H1 (cell line): ENCODE measurements at regions not wholly inside any gene's neighbourhood (a gene's known extent, or its start where the extent isn't known, plus 50 kb on each side); places are given as distances from the start of the nearest gene placed in this dataset.

Experiments
- CTCF ChIA-PET: fragments of 300-600 bp; sonication (Branson Sonifier 250); formaldehyde crosslinking; loops from one replicate; lab custom pipeline; 2021; ENCODE audit not compliant: partially characterized antibody; lab: Charles Lee
- POLR2A ChIA-PET: fragments of 300-600 bp; sonication (Branson Sonifier 250); formaldehyde crosslinking; loops from one replicate; lab custom pipeline; 2021; ENCODE audit warnings: inconsistent platforms; ENCODE audit not compliant: partially characterized antibody; lab: Charles Lee
- DNase-seq, 2 experiments: peaks; one replicate each; pipeline versions ENCODE4 v3.0.0 to v3.0.0-alpha.2; 2010 to 2022; ENCODE audit warnings: low spot score in 2 of 2, low read depth in 1 of 2, mixed read lengths in 1 of 2
- FAIRE-seq: peaks from 2 replicates; lab custom pipeline; 2011; peaks lifted over from hg19 to GRCh38; lab: Jason Lieb, UNC
- H2AFZ ChIP-seq: 2 replicates; pipeline ENCODE4 v1.8.1; 2012; ENCODE audit warnings: low read length, inconsistent platforms
- H2AK5ac ChIP-seq: 2 replicates; pipeline ENCODE4 v1.6.1; 2013; ENCODE audit warnings: low read depth, low read length
- H2BK120ac ChIP-seq: replicated peaks from 2 replicates; pipeline ENCODE3; 2013; ENCODE audit warnings: low read depth, low read length, inconsistent platforms
- H2BK12ac ChIP-seq: 2 replicates; pipeline ENCODE4 v1.6.1; 2013; ENCODE audit warnings: low read depth, low read length
- H2BK15ac ChIP-seq: 2 replicates; pipeline ENCODE4 v1.6.1; 2013; ENCODE audit warnings: low read length
- H2BK20ac ChIP-seq: 2 replicates; pipeline ENCODE4 v1.6.1; 2013; ENCODE audit warnings: low read length
- H2BK5ac ChIP-seq: 2 replicates; pipeline ENCODE4 v1.6.1; 2013; ENCODE audit warnings: low read depth, low read length
- H3K14ac ChIP-seq: 2 replicates; pipeline ENCODE4 v1.6.1; 2013; ENCODE audit warnings: inconsistent platforms; ENCODE audit not compliant: insufficient read length
- H3K18ac ChIP-seq: 2 replicates; pipeline ENCODE4 v1.6.1; 2013; ENCODE audit warnings: low read length; ENCODE audit errors: extremely low read depth
- H3K23ac ChIP-seq: 2 replicates; pipeline ENCODE4 v1.6.1; 2013; ENCODE audit warnings: inconsistent platforms; ENCODE audit not compliant: insufficient read length
- H3K23me2 ChIP-seq: 2 replicates; pipeline ENCODE4 v1.6.1; 2013; ENCODE audit warnings: low read depth, low read length
- H3K27ac ChIP-seq: 2 replicates; pipeline ENCODE4 v1.6.1; 2011; ENCODE audit warnings: low read depth, low read length, inconsistent platforms
- H3K27me3 ChIP-seq, 4 experiments: replicated peaks in 1 of 4; 1 replicate in 1 of 4; 2 replicates in 3 of 4; pipeline versions ENCODE4 v1.6.1 to v1.8.1; 2011 to 2013; ENCODE audit warnings: low read length in 3 of 4, mild to moderate bottlenecking in 3 of 4, inconsistent platforms in 2 of 4, mixed read lengths in 2 of 4, moderate library complexity in 1 of 4; ENCODE audit not compliant: control insufficient read depth in 3 of 4, insufficient read depth in 3 of 4; ENCODE audit errors: extremely low read depth in 1 of 4
- H3K36me3 ChIP-seq, 4 experiments: 2 replicates each; pipeline versions ENCODE4 v1.6.1 to v1.8.1; 2011 to 2013; ENCODE audit warnings: mild to moderate bottlenecking in 4 of 4, low read length in 3 of 4, moderate library complexity in 2 of 4, control low read depth in 1 of 4, inconsistent platforms in 1 of 4; ENCODE audit not compliant: insufficient read depth in 4 of 4, control insufficient read depth in 2 of 4
- H3K4ac ChIP-seq: replicated peaks from 2 replicates; pipeline ENCODE3; 2013; ENCODE audit warnings: low read length, low read depth, mixed read lengths, inconsistent platforms; ENCODE audit not compliant: insufficient read length
- H3K4me1 ChIP-seq, 4 experiments: replicated peaks in 1 of 4; 1 replicate in 1 of 4; 2 replicates in 3 of 4; pipeline versions ENCODE4 v1.6.1 to v1.8.1; 2011 to 2013; ENCODE audit warnings: low read length in 3 of 4, inconsistent platforms in 2 of 4, mixed read lengths in 1 of 4; ENCODE audit not compliant: insufficient read depth in 4 of 4, control insufficient read depth in 3 of 4
- H3K4me2 ChIP-seq, 2 experiments: 2 replicates each; pipeline versions ENCODE4 v1.6.1 to v1.8.1; 2011 to 2013; ENCODE audit warnings: low read depth in 2 of 2, low read length in 2 of 2, control low read depth in 1 of 2, inconsistent platforms in 1 of 2, mild to moderate bottlenecking in 1 of 2; ENCODE audit not compliant: insufficient read depth in 1 of 2
- H3K4me3 ChIP-seq, 4 experiments: fragments of 200-600, 300-600 bp in 1 of 4; sonication (generic), shearing (Covaris generic), sonication (Bioruptor Twin) in 1 of 4; 2 replicates each; pipeline versions ENCODE4 v1.5.1 to v1.8.1; 2011 to 2016; ENCODE audit warnings: low read length in 4 of 4, low read depth in 3 of 4, control low read depth in 2 of 4, inconsistent platforms in 2 of 4, mild to moderate bottlenecking in 2 of 4, mixed read lengths in 1 of 4, moderate library complexity in 1 of 4; ENCODE audit not compliant: insufficient read depth in 2 of 4; ENCODE audit errors: extremely low read depth in 1 of 4
- H3K56ac ChIP-seq: replicated peaks from 2 replicates; pipeline ENCODE3; 2013; ENCODE audit warnings: low read depth, mild to moderate bottlenecking, mixed read lengths, low read length, inconsistent platforms; ENCODE audit not compliant: insufficient read length
- H3K79me1 ChIP-seq: 2 replicates; pipeline ENCODE4 v1.6.1; 2013; ENCODE audit warnings: low read depth, low read length, control low read depth
- H3K79me2 ChIP-seq, 2 experiments: 2 replicates each; pipeline versions ENCODE4 v1.6.1 to v1.8.1; 2012 to 2013; ENCODE audit warnings: low read length in 2 of 2, mild to moderate bottlenecking in 2 of 2, inconsistent platforms in 1 of 2; ENCODE audit not compliant: insufficient read depth in 2 of 2, control insufficient read depth in 1 of 2
- H3K9ac ChIP-seq, 4 experiments: replicated peaks in 1 of 4; 1 replicate in 1 of 4; 2 replicates in 3 of 4; pipeline versions ENCODE4 v1.6.1 to v1.8.1; 2011 to 2013; ENCODE audit warnings: low read depth in 3 of 4, low read length in 3 of 4, control low read depth in 2 of 4, mild to moderate bottlenecking in 2 of 4, moderate library complexity in 2 of 4, inconsistent platforms in 1 of 4; ENCODE audit errors: extremely low read depth in 1 of 4
- H3K9me3 ChIP-seq, 2 experiments: 2 replicates each; pipeline versions ENCODE4 v1.6.1 to v1.8.1; 2012 to 2013; ENCODE audit warnings: mild to moderate bottlenecking in 2 of 2, moderate library complexity in 2 of 2, control low read depth in 1 of 2, inconsistent platforms in 1 of 2, low read depth in 1 of 2, low read length in 1 of 2, mixed read lengths in 1 of 2; ENCODE audit not compliant: insufficient read depth in 2 of 2
- H4K20me1 ChIP-seq, 2 experiments: replicated peaks in 1 of 2; 2 replicates each; pipeline versions ENCODE3 to v1.8.1; 2011 to 2013; ENCODE audit warnings: inconsistent platforms in 2 of 2, low read length in 2 of 2, mild to moderate bottlenecking in 1 of 2; ENCODE audit not compliant: insufficient read depth in 2 of 2, control insufficient read depth in 1 of 2
- H4K5ac ChIP-seq: 2 replicates; pipeline ENCODE4 v1.6.1; 2013; ENCODE audit warnings: low read length, low read depth, mixed read lengths, inconsistent platforms; ENCODE audit not compliant: insufficient read length
- H4K8ac ChIP-seq: 2 replicates; pipeline ENCODE4 v1.8.0; 2013; ENCODE audit warnings: mild to moderate bottlenecking, moderate library complexity, low read length, inconsistent platforms; ENCODE audit not compliant: insufficient read depth; ENCODE audit errors: extremely low read depth
- H4K91ac ChIP-seq: replicated peaks from 2 replicates; pipeline ENCODE3; 2013; ENCODE audit warnings: low read length, mixed read lengths, inconsistent platforms; ENCODE audit not compliant: insufficient read length
- BACH1 ChIP-seq: IDR thresholded peaks from 2 replicates; pipeline ENCODE4 v1.6.1; 2012; ENCODE audit warnings: low read length, improper control_type of control experiment
- SIRT6 ChIP-seq: IDR thresholded peaks from one replicate; pipeline ENCODE4 v1.7.1; 2012; ENCODE audit warnings: low read length, inconsistent platforms
- WGBS, 2 experiments: shearing (Covaris generic) in 1 of 2; methylation state at CpG; one replicate each; pipeline versions ENCODE4 v1.1.6 to v1.1.7; 2013 to 2015; ENCODE audit warnings: low lambda C conversion rate in 2 of 2, mixed read lengths in 2 of 2, inconsistent platforms in 1 of 2, low coverage in 1 of 2, missing lambda C conversion rate in 1 of 2; ENCODE audit not compliant: insufficient replicate concordance in 2 of 2, insufficient coverage in 1 of 2, insufficient read length in 1 of 2; ENCODE audit errors: extremely low coverage in 1 of 2, missing lambda C conversion rate in 1 of 2; 5-methylcytosine and 5-hydroxymethylcytosine counted together
- TF ChIP-seq, protein P1 (sequence below): IDR thresholded peaks from 2 replicates; pipeline ENCODE4 v1.6.1; 2012; ENCODE audit warnings: inconsistent platforms

DNA sequence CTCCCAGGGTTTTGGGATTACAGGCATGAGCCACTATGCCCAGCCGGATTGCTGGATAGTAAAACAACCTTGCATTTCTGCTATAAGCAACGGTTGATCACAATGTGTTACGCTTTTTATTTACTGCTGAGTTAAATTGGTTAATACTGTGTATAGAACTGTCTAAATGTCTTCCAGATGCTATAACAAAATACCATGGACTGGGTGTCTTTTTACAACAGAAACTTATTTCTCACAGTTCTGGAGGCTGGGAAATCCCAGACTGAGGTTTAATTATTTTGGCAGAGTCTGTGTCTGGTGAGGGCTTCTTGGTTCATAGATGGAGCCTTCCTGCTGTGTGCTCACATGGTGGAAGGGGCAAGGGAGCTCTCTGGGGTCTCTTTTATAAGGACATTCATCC lies 65.5 kb downstream of the ING1 start:
- no peaks in the 10 kb centered on the region for H3K4me1 ChIP-seq
- no peak overlapping the region for H3K27ac ChIP-seq
- H3K18ac ChIP-seq = no peak overlapping the region
- H3K14ac ChIP-seq = no peak overlapping the region
- no peak overlapping the region for H3K4me2 ChIP-seq
- CTCF ChIA-PET = interaction anchor here (1.8 kb wide), 1 partner anchor 96 kb away, joined by 4 read pairs; no protein-coding TSS in a partner anchor
- no peak overlapping the region for H4K91ac ChIP-seq
- no peaks in the 10 kb centered on the region for H3K79me1 ChIP-seq
- no peak overlapping the region for H2BK12ac ChIP-seq
- no peaks in the 10 kb centered on the region for H3K27me3 ChIP-seq
- no peak overlapping the region for H3K4me3 ChIP-seq
- no peaks in the 10 kb centered on the region for H3K79me2 ChIP-seq
- no peak overlapping the region for H2BK5ac ChIP-seq
- H2BK15ac ChIP-seq = no peak overlapping the region
- H3K36me3 ChIP-seq = no peaks in the 10 kb centered on the region; a peak in 1 of 8 replicates
- no peak overlapping the region for H2BK20ac ChIP-seq
- H4K5ac ChIP-seq = no peak overlapping the region
- no peak overlapping the region for H2AK5ac ChIP-seq
- DNase-seq = no peak
- 87% methylated on average over 3 of the region's 3 CpGs; no CpG with 5 or more reads in 1 of the 2 experiments for WGBS, 2 experiments
- H3K23me2 ChIP-seq = no peaks in the 10 kb centered on the region
- peaks cover 11 to 16% of the 10 kb centered on the region in 2 experiments for H3K9me3 ChIP-seq
- no peak overlapping the region for H3K9ac ChIP-seq
- H3K4ac ChIP-seq = no peak overlapping the region
- H4K8ac ChIP-seq = no peak overlapping the region
- TF ChIP-seq SIRT6 = no peak
- TF ChIP-seq, protein P1, sequence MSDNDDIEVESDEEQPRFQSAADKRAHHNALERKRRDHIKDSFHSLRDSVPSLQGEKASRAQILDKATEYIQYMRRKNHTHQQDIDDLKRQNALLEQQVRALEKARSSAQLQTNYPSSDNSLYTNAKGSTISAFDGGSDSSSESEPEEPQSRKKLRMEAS = no peak
- TF ChIP-seq BACH1 = no peak
- POLR2A ChIA-PET = no interaction called here
- no peak overlapping the region for H3K56ac ChIP-seq
- no peak overlapping the region for H2AFZ ChIP-seq
- H3K23ac ChIP-seq = no peak overlapping the region
- H4K20me1 ChIP-seq = no peaks in the 10 kb centered on the region
- H2BK120ac ChIP-seq = no peak overlapping the region
- FAIRE-seq = no peak
